Endothelial cell of umbilical vein (primary cell): ENCODE measurements at regions not wholly inside any gene's neighbourhood (a gene's known extent, or its start where the extent isn't known, plus 50 kb on each side); places are given as distances from the start of the nearest gene placed in this dataset.

Source experiments
- BruUV-seq: library from RNA; stranded (reverse); fragments of 400-500 nt; replicated peaks from 2 replicates; lab custom pipeline; 2021; lab: Mats Ljungman, UMichigan
- CTCF ChIA-PET: fragments of 300-600, 350-600 bp; sonication (Branson Sonifier 250); formaldehyde crosslinking; loops from one replicate; lab custom pipeline; 2021; ENCODE audit warnings: antibody characterized with exemption, inconsistent platforms; lab: Charles Lee
- POLR2A ChIA-PET: fragments of 300-600, 350-600 bp; sonication (Branson Sonifier 250); formaldehyde crosslinking; loops from one replicate; lab custom pipeline; 2021; ENCODE audit warnings: antibody characterized with exemption, inconsistent platforms; lab: Charles Lee
- DNase-seq: peaks from one replicate; pipeline ENCODE4 v3.0.0-alpha.2; 2011; ENCODE audit warnings: low read depth, low spot score
- FAIRE-seq: peaks from 2 replicates; lab custom pipeline; 2011; peaks lifted over from hg19 to GRCh38; lab: Jason Lieb, UNC
- H2AFZ ChIP-seq: 2 replicates; pipeline ENCODE4 v1.6.0; 2012; ENCODE audit warnings: low read depth, low read length, control low read depth, inconsistent platforms
- H3K27ac ChIP-seq: 2 replicates; pipeline ENCODE4 v1.5.1; 2011; ENCODE audit warnings: low read depth, mild to moderate bottlenecking, control low read depth, low read length, moderate library complexity; ENCODE audit not compliant: insufficient read depth
- H3K27me3 ChIP-seq, 2 experiments: 2 replicates each; pipeline versions ENCODE4 v1.6.0 to v1.6.1; 2011; ENCODE audit warnings: low read length in 2 of 2, mixed read lengths in 1 of 2; ENCODE audit not compliant: control insufficient read depth in 2 of 2, insufficient read depth in 2 of 2
- H3K36me3 ChIP-seq, 2 experiments: 2 replicates in 1 of 2; 3 replicates in 1 of 2; pipeline ENCODE4 v1.5.1; 2011; ENCODE audit warnings: low read length in 2 of 2, mild to moderate bottlenecking in 1 of 2, moderate library complexity in 1 of 2; ENCODE audit not compliant: control insufficient read depth in 2 of 2, insufficient read depth in 2 of 2; ENCODE audit errors: extremely low read depth in 1 of 2
- H3K4me1 ChIP-seq: 3 replicates; pipeline ENCODE4 v1.5.1; 2011; ENCODE audit warnings: mild to moderate bottlenecking, low read length; ENCODE audit not compliant: control insufficient read depth, insufficient read depth; ENCODE audit errors: extremely low read depth
- H3K4me2 ChIP-seq: 2 replicates; pipeline ENCODE4 v1.6.1; 2011; ENCODE audit warnings: low read length, control low read depth, mixed read lengths; ENCODE audit not compliant: insufficient read depth
- H3K4me3 ChIP-seq, 3 experiments: fragments of 200-600 bp in 1 of 3; sonication (generic), shearing (Covaris generic) in 1 of 3; replicated peaks in 1 of 3; 2 replicates each; pipeline ENCODE4 v1.5.1; 2011 to 2016; ENCODE audit warnings: control low read depth in 3 of 3, low read length in 3 of 3, mild to moderate bottlenecking in 2 of 3, inconsistent platforms in 1 of 3, low read depth in 1 of 3, moderate library complexity in 1 of 3; ENCODE audit not compliant: insufficient read depth in 1 of 3
- H3K79me2 ChIP-seq: 2 replicates; pipeline ENCODE4 v1.6.0; 2012; ENCODE audit warnings: low read length, inconsistent platforms; ENCODE audit not compliant: control insufficient read depth, insufficient read depth
- H3K9ac ChIP-seq: replicated peaks from 2 replicates; pipeline ENCODE3; 2011; ENCODE audit warnings: low read length, control low read depth; ENCODE audit not compliant: insufficient read depth; ENCODE audit errors: extremely low read depth
- H3K9me1 ChIP-seq: replicated peaks from 3 replicates; pipeline ENCODE4 v1.6.0; 2011; ENCODE audit warnings: mild to moderate bottlenecking, low read length; ENCODE audit not compliant: control insufficient read depth, insufficient read depth; ENCODE audit errors: extremely low read depth
- H3K9me3 ChIP-seq: replicated peaks from 2 replicates; pipeline ENCODE4 v1.5.1; 2012; ENCODE audit warnings: low read length, inconsistent platforms; ENCODE audit not compliant: control insufficient read depth, insufficient read depth
- H4K20me1 ChIP-seq: replicated peaks from 2 replicates; pipeline ENCODE3; 2011; ENCODE audit warnings: mild to moderate bottlenecking, low read length; ENCODE audit not compliant: control insufficient read depth, insufficient read depth; ENCODE audit errors: extremely low read depth
- CTCF ChIP-seq, 2 donors: IDR thresholded peaks; 1 replicate in 1 of 2; 2 replicates in 1 of 2; pipeline ENCODE4 v1.5.1; 2011; ENCODE audit warnings: low read length in 2 of 2, mild to moderate bottlenecking in 2 of 2, moderate library complexity in 2 of 2, control low read depth in 1 of 2, inconsistent platforms in 1 of 2, low read depth in 1 of 2; ENCODE audit not compliant: insufficient read depth in 1 of 2; ENCODE audit errors: extremely low read depth in 1 of 2
- EZH2 ChIP-seq: IDR thresholded peaks from 2 replicates; pipeline ENCODE4 v1.6.1; 2012; ENCODE audit warnings: borderline replicate concordance, low read depth, mild to moderate bottlenecking, moderate library complexity, low read length, inconsistent platforms; ENCODE audit not compliant: severe bottlenecking
- FOS ChIP-seq: IDR thresholded peaks from 2 replicates; pipeline ENCODE4 v1.6.1; 2011; ENCODE audit warnings: mild to moderate bottlenecking, low read length, moderate library complexity, borderline replicate concordance; ENCODE audit not compliant: insufficient read depth
- GATA2 ChIP-seq: IDR thresholded peaks from 2 replicates; pipeline ENCODE4 v1.7.0; 2011; ENCODE audit warnings: low read depth, mild to moderate bottlenecking, moderate library complexity, mixed read lengths, low read length; ENCODE audit not compliant: insufficient read length, insufficient read depth
- JUN ChIP-seq: IDR thresholded peaks from 2 replicates; pipeline ENCODE4 v1.6.1; 2011; ENCODE audit warnings: borderline replicate concordance, low read depth; ENCODE audit not compliant: insufficient read length, insufficient read depth
- MYC ChIP-seq: IDR thresholded peaks from one replicate; pipeline ENCODE4 v1.6.1; 2011; ENCODE audit warnings: mild to moderate bottlenecking, low read depth, low read length
- POLR2A ChIP-seq: IDR thresholded peaks from 2 replicates; pipeline ENCODE4 v1.6.1; 2012; ENCODE audit warnings: low read depth, mild to moderate bottlenecking, control low read depth, low read length
- POLR2AphosphoS5 ChIP-seq: IDR thresholded peaks from 2 replicates; pipeline ENCODE4 v1.6.1; 2012; ENCODE audit warnings: low read depth, mild to moderate bottlenecking, control low read depth, low read length, moderate library complexity; ENCODE audit not compliant: insufficient read depth
- dilution Hi-C: fragments of 300-500 bp; cut with MboI; formaldehyde crosslinking; loops from one replicate; pipeline ENCODE4 v1.15.0; 2019; ENCODE audit warnings: low sequenced_read_pairs; ENCODE audit not compliant: extremely low pct_ligation_motif_present
- intact Hi-C: fragments of 100-400 bp; cut with micrococcal nuclease; formaldehyde crosslinking; loops from one replicate; pipeline ENCODE4 v1.10.0; 2022
- TF ChIP-seq, protein P1 (sequence below): IDR thresholded peaks from 2 replicates; pipeline ENCODE4 v1.6.1; 2011; ENCODE audit not compliant: insufficient read depth, insufficient read length

- H3K4me1 ChIP-seq = peaks cover 13% of the 10 kb centered on the region
- H3K9me1 ChIP-seq = no peaks in the 10 kb centered on the region
- dilution Hi-C loops = no loop called here
- ChIA-PET CTCF (interaction anchor here (1.1 to 1.2 kb wide), 2 partner anchors 9 to 99 kb away, joined by 4 read pairs; no protein-coding TSS in a partner anchor), POLR2A (no interaction called here)
- no peaks in the 10 kb centered on the region for H3K9me3 ChIP-seq
- no peak overlapping the region for H2AFZ ChIP-seq
- H4K20me1 ChIP-seq = no peaks in the 10 kb centered on the region
- DNase-seq = no peak
- intact Hi-C loops = no loop called here
- no peak overlapping the region for H3K9ac ChIP-seq
- H3K27ac ChIP-seq = no peak overlapping the region
- no peaks in the 10 kb centered on the region for H3K27me3 ChIP-seq
- no peaks in the 10 kb centered on the region for H3K36me3 ChIP-seq
- no peak overlapping the region for H3K4me3 ChIP-seq
- TF ChIP-seq, protein P1, sequence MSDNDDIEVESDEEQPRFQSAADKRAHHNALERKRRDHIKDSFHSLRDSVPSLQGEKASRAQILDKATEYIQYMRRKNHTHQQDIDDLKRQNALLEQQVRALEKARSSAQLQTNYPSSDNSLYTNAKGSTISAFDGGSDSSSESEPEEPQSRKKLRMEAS = no peak
- H3K79me2 ChIP-seq = no peaks in the 10 kb centered on the region
- no peak for FAIRE-seq
- no TSS peak for BruUV-seq
- no peak overlapping the region for H3K4me2 ChIP-seq
Observed at GRCh38 chr4:114081783-114082182, 102.3 kb upstream of the ARSJ start.

DNA sequence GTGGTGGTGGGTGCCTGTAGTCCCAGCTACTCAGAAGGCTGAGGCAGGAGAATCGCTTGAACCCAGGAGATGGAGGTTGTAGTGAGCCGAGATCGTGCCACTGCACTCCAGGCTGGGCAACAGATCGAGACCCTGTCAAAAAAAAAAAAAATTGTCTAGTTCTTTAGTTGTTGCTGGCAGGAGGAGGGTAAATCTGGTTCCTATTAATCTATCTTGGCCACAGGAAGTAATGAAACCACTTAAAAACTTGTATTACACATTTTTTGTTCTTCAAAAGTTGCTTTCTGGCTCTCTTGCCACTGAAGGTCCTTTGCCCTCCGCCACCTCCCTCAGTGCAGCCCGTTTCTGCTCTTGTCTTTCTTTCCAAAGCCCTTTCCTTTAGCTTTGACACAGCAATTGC lies 102.9 kb upstream of the ARSJ start:
- no peaks in the 10 kb centered on the region for H3K9me3 ChIP-seq
- POLR2A ChIA-PET = no interaction called here
- no peak overlapping the region for H2AFZ ChIP-seq
- CTCF ChIA-PET = no interaction called here
- no peak overlapping the region for H3K4me2 ChIP-seq
- BruUV-seq = no TSS peak
- dilution Hi-C loops (no loop called here), intact Hi-C loops (no loop called here)
- no peak for TF ChIP-seq JUN
- TF ChIP-seq FOS = no peak
- TF ChIP-seq GATA2 = no peak
- TF ChIP-seq POLR2A = no peak
- no peak for TF ChIP-seq CTCF (IDR thresholded peaks at IDR 0.05; ENCODE audit: extremely low read depth in 1 of 2, insufficient read depth in 1 of 2, low read depth in 1 of 2, low read length in 2 of 2)
- no peak for TF ChIP-seq POLR2AphosphoS5
- no peak for TF ChIP-seq MYC
- TF ChIP-seq, protein P1 = no peak
- TF ChIP-seq EZH2 = no peak
- H3K4me1 ChIP-seq = peaks cover 11% of the 10 kb centered on the region
- no peak overlapping the region for H3K4me3 ChIP-seq
- H3K9ac ChIP-seq = no peak overlapping the region
- H3K9me1 ChIP-seq = no peaks in the 10 kb centered on the region
- FAIRE-seq (no peak), DNase-seq (no peak)
- H3K79me2 ChIP-seq = no peaks in the 10 kb centered on the region
- H3K27ac ChIP-seq = no peak overlapping the region
- no peaks in the 10 kb centered on the region for H3K27me3 ChIP-seq
- no peaks in the 10 kb centered on the region for H4K20me1 ChIP-seq
- H3K36me3 ChIP-seq = no peaks in the 10 kb centered on the region
